Brain microvascular endothelial cell (primary cell): ENCODE measurements at regions not wholly inside any gene's neighbourhood (a gene's known extent, or its start where the extent isn't known, plus 50 kb on each side); places are given as distances from the start of the nearest gene placed in this dataset.

ENCODE experiments used
- DNase-seq: peaks from one replicate; pipeline ENCODE4 v3.0.0-alpha.2; 2020
- H3K27ac ChIP-seq: fragments of 250-450 bp; sonication (Bioruptor Pico); 2 replicates; pipeline ENCODE4 v1.5.1; 2020; ENCODE audit warnings: mild to moderate bottlenecking, moderate library complexity
- H3K27me3 ChIP-seq: fragments of 250-450 bp; sonication (Bioruptor Pico); replicated peaks from 2 replicates; pipeline ENCODE4 v1.5.1; 2020; ENCODE audit warnings: mild to moderate bottlenecking
- H3K36me3 ChIP-seq: fragments of 250-450 bp; sonication (Bioruptor Pico); replicated peaks from 2 replicates; pipeline ENCODE4 v1.5.1; 2020; ENCODE audit warnings: mild to moderate bottlenecking
- H3K4me3 ChIP-seq: 2 replicates; pipeline ENCODE4 v1.5.1; 2011; ENCODE audit warnings: low read depth, mild to moderate bottlenecking, control low read depth, low read length, moderate library complexity
- CTCF ChIP-seq: IDR thresholded peaks from 2 replicates; pipeline ENCODE4 v1.5.1; 2011; ENCODE audit warnings: low read depth, mild to moderate bottlenecking, moderate library complexity, low read length, control low read depth, inconsistent platforms; ENCODE audit errors: missing control alignments
- in situ Hi-C: cut with HindIII; loops from 2 replicates; pipeline ENCODE4 v1.10.0; 2017; ENCODE audit warnings: low sequenced_read_pairs, low pct_ligation_motif_present

DNA sequence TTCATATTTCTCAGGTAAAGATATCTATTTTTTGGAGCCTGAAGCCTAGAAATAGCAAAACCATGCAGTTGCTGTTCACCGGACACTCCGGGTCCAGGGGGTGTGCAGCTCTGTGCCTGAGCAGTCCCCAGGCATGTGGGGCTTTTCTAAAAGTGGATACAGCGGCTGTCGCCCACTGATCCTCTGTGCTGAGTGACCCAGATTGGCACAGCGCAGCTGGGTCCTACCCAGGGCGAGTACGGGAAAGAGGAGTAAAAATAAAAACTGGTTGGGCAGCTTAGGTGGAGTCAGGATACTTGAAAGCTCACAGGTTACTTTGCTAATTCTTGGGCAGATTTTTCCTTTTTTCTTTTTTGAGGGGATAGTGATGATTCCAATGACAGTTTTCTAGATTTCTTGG is 118.8 kb downstream of the UCHL1 start:
- Histone ChIP-seq H3K27ac (no peak overlapping the region), H3K27me3 (no peaks in the 10 kb centered on the region), H3K4me3 (no peak overlapping the region), H3K36me3 (no peaks in the 10 kb centered on the region)
- TF ChIP-seq CTCF = no peak
- in situ Hi-C loops = no loop called here
- DNase-seq = no peak

DNA sequence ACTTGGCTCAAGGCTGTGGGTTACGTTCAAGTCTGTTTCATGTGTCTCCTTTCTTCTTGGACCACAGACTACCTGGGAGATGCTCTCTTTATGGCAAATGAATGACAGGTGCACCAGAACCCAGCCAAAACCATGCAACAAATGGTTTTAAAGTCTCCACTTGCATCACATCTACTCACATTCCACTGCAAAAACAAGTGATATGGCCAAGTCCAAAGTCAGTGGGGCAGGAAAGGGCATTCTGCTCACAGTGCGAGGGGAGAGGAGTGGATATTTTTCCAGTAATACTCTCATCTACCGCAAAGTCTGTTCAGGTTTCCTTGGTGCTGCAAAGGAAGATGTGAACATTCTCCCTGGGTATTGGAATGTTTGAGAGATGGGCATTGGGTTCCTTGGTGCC is 120.5 kb downstream of the UCHL1 start:
- in situ Hi-C loops = no loop called here
- Histone ChIP-seq H3K36me3 (no peaks in the 10 kb centered on the region), H3K27ac (no peak overlapping the region), H3K4me3 (no peak overlapping the region), H3K27me3 (no peaks in the 10 kb centered on the region)
- no peak for DNase-seq
- no peak for TF ChIP-seq CTCF

GRCh38 chr4:41379230-41379629 is 122.5 kb downstream of the UCHL1 start:
- TF ChIP-seq CTCF = no peak
- no peak overlapping the region for H3K4me3 ChIP-seq
- no peak overlapping the region for H3K27ac ChIP-seq
- H3K36me3 ChIP-seq = no peaks in the 10 kb centered on the region
- no peak for DNase-seq
- H3K27me3 ChIP-seq = no peaks in the 10 kb centered on the region
- in situ Hi-C loops = no loop called here

DNA sequence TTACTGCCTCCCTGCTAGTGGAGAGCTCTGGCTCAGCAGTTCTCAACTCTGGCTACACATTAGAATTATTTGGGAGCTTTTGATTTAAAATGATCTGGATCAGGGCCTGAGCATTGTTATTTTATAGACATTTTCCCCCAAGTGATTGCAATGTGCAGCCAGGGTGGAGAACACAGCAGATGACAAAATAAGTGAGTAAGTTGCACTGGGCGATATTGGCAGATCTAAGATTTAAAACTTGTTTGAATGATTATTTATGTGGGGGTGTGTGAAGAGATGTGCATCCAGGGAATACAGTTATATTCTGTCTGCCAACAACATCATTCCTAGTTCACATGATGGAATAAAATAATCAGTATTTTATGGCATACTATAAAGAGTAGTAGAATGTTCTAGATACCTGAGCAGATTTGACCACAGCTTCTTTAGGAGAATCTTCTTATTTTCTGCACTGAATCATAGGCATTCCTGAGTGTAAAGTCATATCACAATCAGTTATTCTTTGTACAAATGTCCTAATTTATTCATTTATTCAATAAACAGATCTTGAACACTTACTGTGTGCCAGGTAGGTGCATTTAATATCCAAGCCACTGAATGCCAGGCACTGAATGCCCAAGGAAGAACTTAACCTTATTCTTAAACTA is 123.9 kb downstream of the UCHL1 start:
- H3K36me3 ChIP-seq = no peaks in the 10 kb centered on the region
- in situ Hi-C loops = no loop called here
- DNase-seq = no peak
- no peak for TF ChIP-seq CTCF
- no peak overlapping the region for H3K27ac ChIP-seq
- no peak overlapping the region for H3K4me3 ChIP-seq
- no peaks in the 10 kb centered on the region for H3K27me3 ChIP-seq

GRCh38 chr4:41381384-41381783 is 124.7 kb downstream of the UCHL1 start:
- TF ChIP-seq CTCF = no peak
- Histone ChIP-seq H3K27ac (no peak overlapping the region), H3K36me3 (no peaks in the 10 kb centered on the region), H3K4me3 (no peak overlapping the region), H3K27me3 (no peaks in the 10 kb centered on the region)
- no peak for DNase-seq
- in situ Hi-C loops = no loop called here

- in situ Hi-C loops = no loop called here
- no peak for TF ChIP-seq CTCF
- H3K27me3 ChIP-seq = no peaks in the 10 kb centered on the region
- no peaks in the 10 kb centered on the region for H3K36me3 ChIP-seq
- no peak overlapping the region for H3K27ac ChIP-seq
- no peak for DNase-seq
- H3K4me3 ChIP-seq = no peak overlapping the region
Observed at GRCh38 chr4:41384992-41385391, 128.3 kb downstream of the UCHL1 start.
